Neuronal stem cell (in vitro differentiated cells): ENCODE measurements at regions not wholly inside any gene's neighbourhood (a gene's known extent, or its start where the extent isn't known, plus 50 kb on each side); places are given as distances from the start of the nearest gene placed in this dataset.
A peak's percentile ranks its signal among the peaks of the same experiment; 100 is the strongest.

Experiments used
- DNase-seq: peaks from one replicate; pipeline ENCODE4 v3.0.0-alpha.2; 2013; ENCODE audit warnings: low spot score
- H2AFZ ChIP-seq: one replicate; pipeline ENCODE4 v1.6.1; 2013; ENCODE audit warnings: mild to moderate bottlenecking, low read length, inconsistent platforms
- H2AK5ac ChIP-seq: 2 replicates; pipeline ENCODE4 v1.6.1; 2013; ENCODE audit warnings: low read depth, mild to moderate bottlenecking, inconsistent platforms, low read length, moderate library complexity, mixed read lengths
- H2BK120ac ChIP-seq: 2 replicates; pipeline ENCODE4 v1.6.1; 2013; ENCODE audit warnings: low read depth, mild to moderate bottlenecking, inconsistent platforms, low read length, moderate library complexity, mixed read lengths
- H2BK12ac ChIP-seq: one replicate; pipeline ENCODE4 v1.6.1; 2013; ENCODE audit warnings: low read length, inconsistent platforms
- H2BK15ac ChIP-seq: 2 replicates; pipeline ENCODE4 v1.6.1; 2013; ENCODE audit warnings: mild to moderate bottlenecking, low read length, inconsistent platforms, mixed read lengths
- H2BK5ac ChIP-seq: one replicate; pipeline ENCODE4 v1.6.1; 2013; ENCODE audit warnings: inconsistent platforms, mild to moderate bottlenecking, low read length, moderate library complexity
- H3K14ac ChIP-seq: one replicate; pipeline ENCODE4 v1.6.1; 2013; ENCODE audit warnings: low read length, inconsistent platforms
- H3K18ac ChIP-seq: 2 replicates; pipeline ENCODE4 v1.6.1; 2013; ENCODE audit warnings: low read length, inconsistent platforms
- H3K23ac ChIP-seq: 2 replicates; pipeline ENCODE4 v1.6.1; 2013; ENCODE audit warnings: low read depth, mild to moderate bottlenecking, mixed read lengths, low read length, inconsistent platforms; ENCODE audit not compliant: poor library complexity
- H3K27ac ChIP-seq: replicated peaks from 3 replicates; pipeline ENCODE4 v1.5.1; 2013; ENCODE audit warnings: low read length, inconsistent platforms
- H3K27me3 ChIP-seq, 3 experiments: 2 replicates each; pipeline ENCODE4 v1.6.1; 2013; ENCODE audit warnings: low read length in 3 of 3, mild to moderate bottlenecking in 2 of 3, inconsistent platforms in 1 of 3, low read depth in 1 of 3, mixed read lengths in 1 of 3, moderate library complexity in 1 of 3; ENCODE audit not compliant: control insufficient read depth in 3 of 3, insufficient read depth in 3 of 3
- H3K36me3 ChIP-seq, 2 donors: replicated peaks in 1 of 2; 2 replicates each; pipeline ENCODE4 v1.6.1; 2013; ENCODE audit warnings: low read length in 2 of 2; ENCODE audit not compliant: control insufficient read depth in 2 of 2, insufficient read depth in 2 of 2
- H3K4ac ChIP-seq: 2 replicates; pipeline ENCODE4 v1.6.1; 2013; ENCODE audit warnings: inconsistent platforms, mild to moderate bottlenecking, low read length, moderate library complexity
- H3K4me1 ChIP-seq, 2 donors: 1 replicate in 1 of 2; 2 replicates in 1 of 2; pipeline ENCODE4 v1.6.1; 2013; ENCODE audit warnings: low read length in 2 of 2, low read depth in 1 of 2; ENCODE audit not compliant: control insufficient read depth in 2 of 2, insufficient read depth in 1 of 2
- H3K4me2 ChIP-seq: one replicate; pipeline ENCODE4 v1.6.1; 2013; ENCODE audit warnings: mild to moderate bottlenecking, low read length, inconsistent platforms; ENCODE audit not compliant: insufficient read depth, poor library complexity, severe bottlenecking
- H3K4me3 ChIP-seq, 2 donors: 2 replicates each; pipeline ENCODE4 v1.5.1; 2013; ENCODE audit warnings: low read length in 2 of 2, mild to moderate bottlenecking in 2 of 2, inconsistent platforms in 1 of 2, moderate library complexity in 1 of 2
- H3K79me1 ChIP-seq: one replicate; pipeline ENCODE4 v1.6.1; 2013; ENCODE audit warnings: low read depth, mild to moderate bottlenecking, inconsistent platforms, low read length, moderate library complexity
- H3K9ac ChIP-seq: one replicate; pipeline ENCODE4 v1.6.1; 2013; ENCODE audit warnings: mild to moderate bottlenecking, low read depth, low read length, inconsistent platforms; ENCODE audit not compliant: poor library complexity
- H3K9me3 ChIP-seq, 2 donors: replicated peaks in 1 of 2; 2 replicates each; pipeline versions ENCODE3 to v1.6.1; 2013; ENCODE audit warnings: low read length in 2 of 2, mild to moderate bottlenecking in 2 of 2, inconsistent platforms in 1 of 2, low read depth in 1 of 2, mixed read lengths in 1 of 2, moderate library complexity in 1 of 2; ENCODE audit not compliant: control insufficient read depth in 2 of 2, insufficient read depth in 1 of 2
- H4K8ac ChIP-seq: one replicate; pipeline ENCODE4 v1.6.1; 2013; ENCODE audit warnings: low read depth, mild to moderate bottlenecking, inconsistent platforms, low read length, moderate library complexity
- H4K91ac ChIP-seq: one replicate; pipeline ENCODE4 v1.6.1; 2013; ENCODE audit warnings: low read length, low read depth, mild to moderate bottlenecking, inconsistent platforms; ENCODE audit not compliant: poor library complexity
- whole genome bisulfite sequencing, 2 donors: extraction: QIAGEN DNeasy Blood & Tissue Kit; methylation state at CpG; one replicate each; pipeline ENCODE4 v1.1.7; 2013; ENCODE audit warnings: missing lambda C conversion rate in 2 of 2, mixed read lengths in 1 of 2; ENCODE audit not compliant: insufficient read length in 2 of 2, insufficient replicate concordance in 1 of 2; ENCODE audit errors: extremely low coverage in 2 of 2; 5-methylcytosine and 5-hydroxymethylcytosine counted together

- Histone ChIP-seq H2BK5ac (no peak overlapping the region), H3K36me3 (no peaks in the 10 kb centered on the region), H3K4me1 (no peaks in the 10 kb centered on the region), H3K27me3 (no peaks in the 10 kb centered on the region), H2AFZ (no peak overlapping the region), H3K4ac (no peak overlapping the region), H3K9ac (no peak overlapping the region), H3K79me1 (no peaks in the 10 kb centered on the region), H3K23ac (no peak overlapping the region), H2BK15ac (no peak overlapping the region), H4K8ac (no peak overlapping the region), H2BK12ac (no peak overlapping the region), H3K9me3 (no peaks in the 10 kb centered on the region), H3K27ac (no peak overlapping the region), H4K91ac (no peak overlapping the region), H2BK120ac (no peak overlapping the region), H2AK5ac (no peak overlapping the region), H3K4me2 (no peak overlapping the region), H3K14ac (no peak overlapping the region), H3K4me3 (peak overlapping the region in 1 of 2 donors; percentile 29), H3K18ac (no peak overlapping the region)
- DNase-seq, result no peak
- WGBS, 2 donors, result no CpG with 5 or more reads among the region's 12 CpGs
These were observed 95.0 kb upstream of the RAP2B start for GRCh38 chr3:153066983-153067382.

- no peak overlapping the region for H3K4me2 ChIP-seq
- no peak overlapping the region for H3K18ac ChIP-seq
- no peak overlapping the region for H4K91ac ChIP-seq
- H3K4me3 ChIP-seq, result no peak overlapping the region
- no peak overlapping the region for H4K8ac ChIP-seq
- no peaks in the 10 kb centered on the region for H3K79me1 ChIP-seq
- H3K9me3 ChIP-seq, result no peaks in the 10 kb centered on the region
- H3K4ac ChIP-seq, result no peak overlapping the region
- H2BK15ac ChIP-seq, result no peak overlapping the region
- no peak overlapping the region for H3K27ac ChIP-seq
- no peak overlapping the region for H3K9ac ChIP-seq
- WGBS, 2 donors, result no CpG with 5 or more reads among the region's 5 CpGs
- no peaks in the 10 kb centered on the region for H3K27me3 ChIP-seq
- no peak overlapping the region for H3K14ac ChIP-seq
- no peak overlapping the region for H2BK5ac ChIP-seq
- no peaks in the 10 kb centered on the region for H3K4me1 ChIP-seq
- no peak overlapping the region for H3K23ac ChIP-seq
- H2BK12ac ChIP-seq, result no peak overlapping the region
- H2AK5ac ChIP-seq, result no peak overlapping the region
- H3K36me3 ChIP-seq, result no peaks in the 10 kb centered on the region
- H2AFZ ChIP-seq, result no peak overlapping the region
- no peak for DNase-seq
- H2BK120ac ChIP-seq, result no peak overlapping the region
These were observed 92.2 kb upstream of the RAP2B start for GRCh38 chr3:153069598-153070510.

DNA sequence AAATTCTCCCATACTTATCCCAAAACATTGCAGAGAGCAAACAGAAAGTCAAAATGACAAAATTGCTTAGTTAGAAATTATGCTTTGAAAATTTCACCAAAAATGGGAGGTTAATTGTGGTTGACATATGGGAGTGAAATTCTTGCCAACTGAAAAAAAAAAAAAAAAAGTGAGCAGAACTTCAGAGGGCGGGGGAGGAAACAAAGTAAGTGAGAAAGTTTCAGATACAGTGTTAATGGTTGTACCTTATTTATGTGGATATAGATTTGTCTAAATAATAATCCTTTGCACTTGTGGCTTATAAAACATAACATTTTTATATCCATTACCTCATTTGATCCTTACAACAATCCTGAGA is 91.5 kb upstream of the RAP2B start:
- no CpG with 5 or more reads among the region's 1 CpG for WGBS, 2 donors
- H2BK120ac ChIP-seq, result no peak overlapping the region
- no peak overlapping the region for H2BK15ac ChIP-seq
- H3K4me2 ChIP-seq, result no peak overlapping the region
- no peak overlapping the region for H4K8ac ChIP-seq
- no peak overlapping the region for H4K91ac ChIP-seq
- no peak overlapping the region for H3K9ac ChIP-seq
- no peak overlapping the region for H3K23ac ChIP-seq
- no peak overlapping the region for H2BK5ac ChIP-seq
- H3K14ac ChIP-seq, result no peak overlapping the region
- H3K79me1 ChIP-seq, result no peaks in the 10 kb centered on the region
- H3K4ac ChIP-seq, result no peak overlapping the region
- H3K18ac ChIP-seq, result no peak overlapping the region
- no peak overlapping the region for H3K27ac ChIP-seq
- DNase-seq, result no peak
- no peak overlapping the region for H2BK12ac ChIP-seq
- no peak overlapping the region for H3K4me3 ChIP-seq
- no peaks in the 10 kb centered on the region for H3K27me3 ChIP-seq
- no peaks in the 10 kb centered on the region for H3K9me3 ChIP-seq
- H2AK5ac ChIP-seq, result no peak overlapping the region
- no peak overlapping the region for H2AFZ ChIP-seq
- H3K4me1 ChIP-seq, result no peaks in the 10 kb centered on the region
- no peaks in the 10 kb centered on the region for H3K36me3 ChIP-seq

DNA sequence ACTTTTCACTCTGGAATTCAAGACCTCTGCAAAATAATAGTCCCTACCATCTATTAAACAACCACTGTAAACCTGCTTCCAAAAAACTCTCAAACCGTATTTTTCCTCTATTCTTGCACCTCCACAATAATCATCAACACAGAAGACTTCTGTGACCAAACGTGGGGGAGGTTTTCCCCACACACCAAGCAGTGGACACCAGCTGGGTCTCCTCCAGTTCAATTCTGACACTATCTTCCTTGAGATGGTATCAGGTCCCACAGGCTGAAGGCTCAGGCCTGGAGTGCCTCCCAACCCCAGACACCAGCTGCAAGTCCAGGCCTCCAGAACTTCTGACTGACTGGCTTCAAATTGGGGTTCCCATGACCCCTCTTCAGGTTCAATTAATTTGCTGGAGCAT is 89.6 kb upstream of the RAP2B start:
- no peaks in the 10 kb centered on the region for H3K27me3 ChIP-seq
- H2BK12ac ChIP-seq, result no peak overlapping the region
- H3K36me3 ChIP-seq, result no peaks in the 10 kb centered on the region
- no peak overlapping the region for H4K8ac ChIP-seq
- H3K23ac ChIP-seq, result no peak overlapping the region
- no peak overlapping the region for H4K91ac ChIP-seq
- no peak overlapping the region for H3K14ac ChIP-seq
- no peak overlapping the region for H3K4ac ChIP-seq
- no peak overlapping the region for H2BK5ac ChIP-seq
- no peaks in the 10 kb centered on the region for H3K4me1 ChIP-seq
- H3K4me3 ChIP-seq, result no peak overlapping the region
- H3K9ac ChIP-seq, result no peak overlapping the region
- H3K18ac ChIP-seq, result no peak overlapping the region
- H2AFZ ChIP-seq, result no peak overlapping the region
- H2AK5ac ChIP-seq, result no peak overlapping the region
- no peak overlapping the region for H3K4me2 ChIP-seq
- H3K27ac ChIP-seq, result no peak overlapping the region
- 100% methylated on average over 1 of the region's 2 CpGs; no CpG with 5 or more reads in 1 of the 2 donors for WGBS, 2 donors
- no peaks in the 10 kb centered on the region for H3K79me1 ChIP-seq
- H2BK120ac ChIP-seq, result no peak overlapping the region
- no peak overlapping the region for H2BK15ac ChIP-seq
- no peaks in the 10 kb centered on the region for H3K9me3 ChIP-seq
- no peak for DNase-seq
